K562 (cell line): ENCODE measurements at regions not wholly inside any gene's neighbourhood (a gene's known extent, or its start where the extent isn't known, plus 50 kb on each side); places are given as distances from the start of the nearest gene placed in this dataset.

Experiments
- ATAC-seq: fragments of 200-7000 bp; cut with Tn5 transposase; 3 replicates; pipeline ENCODE4 v1.9.1; 2020; ENCODE audit warnings: moderate library complexity
- BruUV-seq: library from RNA; stranded (reverse); fragments of 400-500 nt; replicated peaks from 2 replicates; lab custom pipeline; 2021; lab: Mats Ljungman, UMichigan
- CTCF ChIA-PET: fragments of 300-600 bp; formaldehyde crosslinking; extraction: SDS; loops from one replicate; lab custom pipeline; 2021; ENCODE audit warnings: low intra/inter-chr PET ratio; lab: Yijun Ruan, JAX
- POLR2A ChIA-PET: fragments of 300-600, 350-650 bp; sonication (Branson Sonifier 250); formaldehyde crosslinking; extraction: SDS; loops from one replicate; lab custom pipeline; 2021; ENCODE audit warnings: antibody characterized with exemption, inconsistent platforms; lab: Yijun Ruan, JAX
- DNase-seq, 4 experiments: peaks; one replicate each; pipeline versions ENCODE4 v3.0.0 to v3.0.0-alpha.2; 2011 to 2018; ENCODE audit warnings: low spot score in 3 of 4, mixed read lengths in 3 of 4; ENCODE audit errors: extremely low read depth in 1 of 4
- FAIRE-seq: peaks from 2 replicates; lab custom pipeline; 2011; peaks lifted over from hg19 to GRCh38; lab: Jason Lieb, UNC
- H2AFZ ChIP-seq: 2 replicates; pipeline ENCODE4 v1.6.0; 2011; ENCODE audit warnings: low read depth, low read length, control low read depth, inconsistent platforms
- H3K27ac ChIP-seq: fragments of 200-600 bp; 3 replicates; pipeline ENCODE4 v1.8.0; 2011; ENCODE audit warnings: low read depth, mild to moderate bottlenecking, control low read depth, inconsistent platforms, low read length, moderate library complexity, mixed read lengths; ENCODE audit errors: extremely low read depth
- H3K27me3 ChIP-seq, 2 experiments: fragments of 300-600 bp in 1 of 2; 2 replicates in 1 of 2; 3 replicates in 1 of 2; pipeline versions ENCODE4 v1.6.0 to v1.8.0; 2011; ENCODE audit warnings: inconsistent platforms in 2 of 2, low read length in 2 of 2, mild to moderate bottlenecking in 1 of 2, mixed read lengths in 1 of 2, moderate library complexity in 1 of 2; ENCODE audit not compliant: control insufficient read depth in 2 of 2, insufficient read depth in 2 of 2
- H3K36me3 ChIP-seq: fragments of 300-600 bp; 3 replicates; pipeline ENCODE4 v1.8.0; 2011; ENCODE audit warnings: mild to moderate bottlenecking, low read length, inconsistent platforms; ENCODE audit not compliant: control insufficient read depth, insufficient read depth
- H3K4me1 ChIP-seq, 2 experiments: fragments of 200-600 bp in 1 of 2; replicated peaks in 1 of 2; 2 replicates in 1 of 2; 3 replicates in 1 of 2; pipeline versions ENCODE4 v1.5.1 to v1.8.0; 2011; ENCODE audit warnings: inconsistent platforms in 2 of 2, low read length in 2 of 2, mild to moderate bottlenecking in 1 of 2, mixed read lengths in 1 of 2, moderate library complexity in 1 of 2; ENCODE audit not compliant: control insufficient read depth in 2 of 2, insufficient read depth in 2 of 2
- H3K4me2 ChIP-seq: 2 replicates; pipeline ENCODE4 v1.6.1; 2011; ENCODE audit warnings: low read length, control low read depth, inconsistent platforms, mixed read lengths; ENCODE audit not compliant: insufficient read depth
- H3K4me3 ChIP-seq: fragments of 200-600 bp; sonication (generic), shearing (Covaris generic); 2 replicates; pipeline ENCODE4 v1.5.1; 2016; ENCODE audit warnings: control low read depth, inconsistent platforms
- H3K79me2 ChIP-seq: fragments of 200-600 bp; 3 replicates; pipeline ENCODE4 v1.8.0; 2011; ENCODE audit warnings: low read length, inconsistent platforms; ENCODE audit not compliant: control insufficient read depth, insufficient read depth
- H3K9ac ChIP-seq, 2 experiments: 2 replicates each; pipeline versions ENCODE4 v1.6.0 to v1.6.1; 2011; ENCODE audit warnings: low read depth in 2 of 2, low read length in 2 of 2, control low read depth in 1 of 2, inconsistent platforms in 1 of 2, mild to moderate bottlenecking in 1 of 2, mixed read lengths in 1 of 2; ENCODE audit not compliant: insufficient read depth in 1 of 2
- H3K9me1 ChIP-seq: one replicate; pipeline ENCODE4 v1.6.0; 2011; ENCODE audit warnings: inconsistent platforms, mild to moderate bottlenecking, low read length, moderate library complexity; ENCODE audit not compliant: control insufficient read depth, insufficient read depth
- H3K9me3 ChIP-seq: replicated peaks from 2 replicates; pipeline ENCODE4 v1.5.1; 2011; ENCODE audit warnings: low read depth, low read length, inconsistent platforms; ENCODE audit not compliant: control insufficient read depth, insufficient read depth
- H4K20me1 ChIP-seq: replicated peaks from 2 replicates; pipeline ENCODE4 v1.6.1; 2011; ENCODE audit warnings: low read length, inconsistent platforms, mixed read lengths; ENCODE audit not compliant: control insufficient read depth, insufficient read depth
- CEBPG ChIP-seq, 3 experiments: fragments of 200-800 bp in 1 of 3; sonication (Bioruptor generic) in 1 of 3; sonication (generic) in 1 of 3; formaldehyde crosslinking in 1 of 3; IDR thresholded peaks in 2 of 3; conservative IDR thresholded peaks in 1 of 3; 2 replicates each; pipeline versions ENCODE4 v1.6.1 to v1.8.0; 2016 to 2022; ENCODE audit warnings: missing compliant biosample characterization in 2 of 3, missing genetic modification characterization in 2 of 3, mild to moderate bottlenecking in 1 of 3, missing genetic modification reagents in 1 of 3
- NBN ChIP-seq: fragments of 450-650 bp; IDR thresholded peaks from 2 replicates; pipeline ENCODE4 v1.6.1; 2016; ENCODE audit warnings: low read depth, mild to moderate bottlenecking
- PCBP1 ChIP-seq: fragments of 200-400 bp; formaldehyde crosslinking; IDR thresholded peaks from 2 replicates; pipeline ENCODE4 v1.6.1; 2018; ENCODE audit warnings: mild to moderate bottlenecking, low read depth, low read length; ENCODE audit not compliant: poor library complexity, severe bottlenecking
- ZNF785 ChIP-seq: fragments of 250-450 bp; sonication (Bioruptor Pico); IDR thresholded peaks from 2 replicates; pipeline ENCODE4 v1.4.0; 2020; ENCODE audit warnings: mild to moderate bottlenecking
- WGBS: fragments of 100-300 bp; shearing (Covaris generic); methylation state at CpG from one replicate; pipeline ENCODE4 v1.1.6; 2016; ENCODE audit warnings: low coverage, mixed read lengths; ENCODE audit not compliant: insufficient coverage; ENCODE audit errors: missing lambda C conversion rate; 5-methylcytosine and 5-hydroxymethylcytosine counted together
- in situ Hi-C: fragments of 300-500 bp; cut with MboI; formaldehyde crosslinking; loops from 4 replicates; pipeline ENCODE4 v1.15.0; 2018; ENCODE audit warnings: inconsistent platforms, mixed read lengths
- intact Hi-C: fragments of 100-400 bp; cut with micrococcal nuclease; formaldehyde crosslinking; loops from 2 replicates; pipeline ENCODE4 v1.14.2; 2022
- TF ChIP-seq, protein P1 (sequence below): fragments of 450-650 bp; IDR thresholded peaks from 2 replicates; pipeline ENCODE4 v1.6.1; 2016

DNA sequence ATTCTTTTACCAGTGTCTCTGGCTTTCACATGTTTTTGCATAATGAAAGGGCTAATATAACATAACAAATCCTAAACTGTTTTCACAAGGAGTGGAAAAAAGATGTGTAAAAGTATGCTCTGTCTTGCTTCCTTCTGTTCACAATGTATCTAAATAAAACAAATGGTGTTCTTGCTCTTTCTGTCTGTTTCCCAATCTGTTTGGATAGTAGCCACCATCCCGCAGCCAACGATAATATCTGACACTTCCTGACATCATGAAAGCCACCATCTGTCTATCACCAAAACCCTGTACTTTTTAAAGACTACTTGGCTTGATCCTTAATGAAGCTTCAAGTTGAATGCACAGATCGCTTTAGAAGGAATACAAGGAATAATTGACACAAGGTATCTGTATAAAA, 246.2 kb downstream of the ETV1 start:
- no peaks in the 10 kb centered on the region for H3K79me2 ChIP-seq
- no peak overlapping the region for H3K4me2 ChIP-seq
- no peak overlapping the region for H2AFZ ChIP-seq
- no peak overlapping the region for H3K9ac ChIP-seq
- DNase-seq (no peak), FAIRE-seq (no peak), ATAC-seq (no peak)
- H3K4me1 ChIP-seq: no peaks in the 10 kb centered on the region
- ChIA-PET POLR2A (interaction anchor here (0.7 kb wide), 1 partner anchor 438 kb away, joined by 3 read pairs; no protein-coding TSS in a partner anchor), CTCF (no interaction called here)
- in situ Hi-C loops (no loop called here), intact Hi-C loops (no loop called here)
- H3K4me3 ChIP-seq: no peak overlapping the region
- no peaks in the 10 kb centered on the region; the same call in 1 of the 2 replicates for H3K9me3 ChIP-seq
- no peaks in the 10 kb centered on the region for H4K20me1 ChIP-seq
- WGBS: 6% methylated on average over 3 of the region's 3 CpGs
- no peak overlapping the region for H3K27ac ChIP-seq
- no peaks in the 10 kb centered on the region for H3K9me1 ChIP-seq
- no peaks in the 10 kb centered on the region for H3K27me3 ChIP-seq
- H3K36me3 ChIP-seq: no peaks in the 10 kb centered on the region
- no peak for TF ChIP-seq ZNF785 (CRISPR knock-in tag)
- no peak for TF ChIP-seq CEBPG (CRISPR knock-in tag; IDR thresholded peaks at IDR 0.05)
- 0 out of 4 replicates have a peak, but pooled peaks of 1 of the 2 experiments have one; percentile 24 for TF ChIP-seq CEBPG (tag; conservative IDR thresholded peaks at IDR 0.05 in 1 of 2, IDR thresholded peaks at IDR 0.05 in 1 of 2)
- TF ChIP-seq NBN: no peak
- TF ChIP-seq, protein P1, sequence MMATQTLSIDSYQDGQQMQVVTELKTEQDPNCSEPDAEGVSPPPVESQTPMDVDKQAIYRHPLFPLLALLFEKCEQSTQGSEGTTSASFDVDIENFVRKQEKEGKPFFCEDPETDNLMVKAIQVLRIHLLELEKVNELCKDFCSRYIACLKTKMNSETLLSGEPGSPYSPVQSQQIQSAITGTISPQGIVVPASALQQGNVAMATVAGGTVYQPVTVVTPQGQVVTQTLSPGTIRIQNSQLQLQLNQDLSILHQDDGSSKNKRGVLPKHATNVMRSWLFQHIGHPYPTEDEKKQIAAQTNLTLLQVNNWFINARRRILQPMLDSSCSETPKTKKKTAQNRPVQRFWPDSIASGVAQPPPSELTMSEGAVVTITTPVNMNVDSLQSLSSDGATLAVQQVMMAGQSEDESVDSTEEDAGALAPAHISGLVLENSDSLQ: 0 out of 2 replicates have a peak, but pooled peaks have one; percentile 12
- no peak for TF ChIP-seq PCBP1
- BruUV-seq: no TSS peak
